SK-N-SH (cell line): ENCODE measurements at regions not wholly inside any gene's neighbourhood (a gene's known extent, or its start where the extent isn't known, plus 50 kb on each side); places are given as distances from the start of the nearest gene placed in this dataset.

Experiments used
- CTCF ChIA-PET: fragments of 300-600, 350-600 bp; formaldehyde crosslinking; extraction: SDS; loops from one replicate; lab custom pipeline; 2021; lab: Yijun Ruan, JAX
- POLR2A ChIA-PET: fragments of 350-600 bp; sonication (Branson Sonifier 250); formaldehyde crosslinking; extraction: SDS; loops from one replicate; lab custom pipeline; 2020; ENCODE audit warnings: antibody characterized with exemption, inconsistent platforms; lab: Yijun Ruan, JAX
- DNase-seq: peaks from one replicate; pipeline ENCODE4 v3.0.0; 2012
- H2AFZ ChIP-seq: fragments of 200-600 bp; sonication (generic); 2 replicates; pipeline ENCODE4 v1.8.1; 2016; ENCODE audit warnings: antibody characterized with exemption, mild to moderate bottlenecking, low read depth
- H3F3A ChIP-seq: fragments of 200-600 bp; sonication (generic); replicated peaks from 2 replicates; pipeline ENCODE3; 2016; ENCODE audit warnings: antibody characterized with exemption, mild to moderate bottlenecking; ENCODE audit not compliant: insufficient read depth
- H3K27ac ChIP-seq, 2 experiments: fragments of 200-500 bp in 1 of 2; fragments of 200-600 bp in 1 of 2; sonication (Bioruptor generic) in 1 of 2; sonication (generic), shearing (Covaris generic) in 1 of 2; 2 replicates each; pipeline versions ENCODE4 v1.5.1 to v1.6.1; 2014 to 2016; ENCODE audit warnings: low read depth in 2 of 2, inconsistent platforms in 1 of 2, low read length in 1 of 2, mild to moderate bottlenecking in 1 of 2, mixed read lengths in 1 of 2
- H3K27me3 ChIP-seq: fragments of 200-600 bp; sonication (generic), shearing (Covaris generic); 2 replicates; pipeline ENCODE4 v1.6.1; 2016; ENCODE audit warnings: mixed run types; ENCODE audit not compliant: insufficient read depth
- H3K36me3 ChIP-seq, 2 experiments: fragments of 200-500 bp in 1 of 2; fragments of 200-600 bp in 1 of 2; sonication (Bioruptor generic) in 1 of 2; sonication (generic) in 1 of 2; replicated peaks in 1 of 2; 2 replicates each; pipeline versions ENCODE3 to v1.5.1; 2014 to 2016; ENCODE audit warnings: low read length in 1 of 2, mild to moderate bottlenecking in 1 of 2; ENCODE audit not compliant: insufficient read depth in 2 of 2, control insufficient read depth in 1 of 2
- H3K4me1 ChIP-seq, 2 experiments: fragments of 200-500 bp in 1 of 2; fragments of 200-600 bp in 1 of 2; sonication (Bioruptor generic) in 1 of 2; sonication (generic), shearing (Covaris generic) in 1 of 2; 2 replicates each; pipeline versions ENCODE4 v1.5.1 to v1.6.1; 2014 to 2016; ENCODE audit warnings: low read depth in 1 of 2, low read length in 1 of 2, mixed run types in 1 of 2; ENCODE audit not compliant: insufficient read depth in 2 of 2, control insufficient read depth in 1 of 2
- H3K4me2 ChIP-seq: fragments of 200-600 bp; sonication (generic), shearing (Covaris generic); 2 replicates; pipeline ENCODE4 v1.6.1; 2017; ENCODE audit warnings: mixed run types
- H3K4me3 ChIP-seq, 2 experiments: fragments of 200-500 bp in 1 of 2; fragments of 200-600 bp in 1 of 2; sonication (Bioruptor generic) in 1 of 2; sonication (generic), shearing (Covaris generic) in 1 of 2; 2 replicates each; pipeline versions ENCODE4 v1.5.1 to v1.8.1; 2014 to 2016; ENCODE audit warnings: low read depth in 2 of 2, inconsistent platforms in 1 of 2, low read length in 1 of 2, mild to moderate bottlenecking in 1 of 2, mixed read lengths in 1 of 2, moderate library complexity in 1 of 2
- H3K79me2 ChIP-seq: fragments of 200-600 bp; sonication (generic); 2 replicates; pipeline ENCODE4 v1.8.1; 2017; ENCODE audit warnings: mild to moderate bottlenecking; ENCODE audit not compliant: insufficient read depth
- H3K9ac ChIP-seq: fragments of 200-600 bp; sonication (generic); 2 replicates; pipeline ENCODE4 v1.6.1; 2017; ENCODE audit warnings: mixed run types
- H3K9me2 ChIP-seq: fragments of 200-600 bp; sonication (generic); 2 replicates; pipeline ENCODE4 v1.6.1; 2017; ENCODE audit warnings: mixed run types
- H3K9me3 ChIP-seq: fragments of 200-600 bp; sonication (generic); 2 replicates; pipeline ENCODE4 v1.6.1; 2017; ENCODE audit warnings: mixed run types, mild to moderate bottlenecking, moderate library complexity
- H4K20me1 ChIP-seq: fragments of 200-600 bp; sonication (generic); 2 replicates; pipeline ENCODE4 v1.6.1; 2017; ENCODE audit warnings: mild to moderate bottlenecking, mixed run types; ENCODE audit not compliant: insufficient read depth
- CHD2 ChIP-seq: fragments of 150-350 bp; IDR thresholded peaks from 2 replicates; pipeline ENCODE4 v1.6.1; 2018; ENCODE audit warnings: low read length; ENCODE audit not compliant: partially characterized antibody
- ELF1 ChIP-seq: IDR thresholded peaks from 2 replicates; pipeline ENCODE4 v1.4.0; 2012
- EP300 ChIP-seq, 2 experiments: IDR thresholded peaks; 2 replicates each; pipeline versions ENCODE4 v1.4.0 to v1.6.1; 2012; ENCODE audit warnings: borderline replicate concordance in 1 of 2, low read depth in 1 of 2, low read length in 1 of 2
- EZH2phosphoT487 ChIP-seq: fragments of 200-600 bp; sonication (generic); IDR thresholded peaks from 2 replicates; pipeline ENCODE4 v1.6.1; 2017; ENCODE audit warnings: low read depth, mixed run types, mild to moderate bottlenecking, antibody characterized with exemption, moderate library complexity, borderline replicate concordance
- GABPA ChIP-seq: IDR thresholded peaks from 2 replicates; pipeline ENCODE4 v1.4.0; 2012; ENCODE audit warnings: low read depth, mild to moderate bottlenecking
- GATA2 ChIP-seq: sonication (generic); formaldehyde crosslinking; IDR thresholded peaks from 2 replicates; pipeline ENCODE4 v1.5.0; 2020; ENCODE audit warnings: mild to moderate bottlenecking, missing genetic modification reagents
- MEF2A ChIP-seq: IDR thresholded peaks from 2 replicates; pipeline ENCODE4 v1.4.0; 2012; ENCODE audit warnings: low read depth, borderline replicate concordance
- NFIC ChIP-seq: IDR thresholded peaks from 2 replicates; pipeline ENCODE4 v1.4.0; 2012; ENCODE audit warnings: borderline replicate concordance
- RCOR1 ChIP-seq: fragments of 150-350 bp; IDR thresholded peaks from 2 replicates; pipeline ENCODE4 v1.6.1; 2017; ENCODE audit warnings: antibody characterized with exemption, low read length
- RXRA ChIP-seq: IDR thresholded peaks from 2 replicates; pipeline ENCODE4 v1.4.0; 2012; ENCODE audit warnings: low read depth, mild to moderate bottlenecking, borderline replicate concordance
- SIN3A ChIP-seq: IDR thresholded peaks from 2 replicates; pipeline ENCODE4 v1.6.1; 2012; ENCODE audit warnings: low read depth, mild to moderate bottlenecking, low read length, moderate library complexity, borderline replicate concordance
- SMC3 ChIP-seq: IDR thresholded peaks from 2 replicates; pipeline ENCODE4 v1.6.1; 2012; ENCODE audit warnings: low read depth, low read length, improper control_type of control experiment
- TCF12 ChIP-seq: IDR thresholded peaks from 2 replicates; pipeline ENCODE4 v1.4.0; 2012
- TEAD4 ChIP-seq: IDR thresholded peaks from 2 replicates; pipeline ENCODE4 v1.4.0; 2012; ENCODE audit warnings: mild to moderate bottlenecking, borderline replicate concordance; ENCODE audit not compliant: insufficient read depth
- YY1 ChIP-seq: IDR thresholded peaks from 2 replicates; pipeline ENCODE4 v1.4.0; 2012; ENCODE audit warnings: low read depth, mild to moderate bottlenecking
- WGBS: methylation state at CpG from one replicate; pipeline ENCODE4 v1.1.6; 2017; ENCODE audit warnings: low lambda C conversion rate; 5-methylcytosine and 5-hydroxymethylcytosine counted together
- TF ChIP-seq, protein P1 (sequence below): IDR thresholded peaks from 2 replicates; pipeline ENCODE4 v1.6.1; 2012; ENCODE audit warnings: mild to moderate bottlenecking, low read depth, low read length, moderate library complexity
- TF ChIP-seq, protein P2 (sequence below): IDR thresholded peaks from 2 replicates; pipeline ENCODE4; 2012
- TF ChIP-seq, protein P3 (sequence below): fragments of 200-600 bp; sonication (generic); IDR thresholded peaks from 2 replicates; pipeline ENCODE4 v1.6.1; 2017; ENCODE audit warnings: antibody characterized with exemption, mild to moderate bottlenecking, moderate library complexity
- TF ChIP-seq, protein P4 (sequence below): fragments of 150-350 bp; IDR thresholded peaks from 2 replicates; pipeline ENCODE4 v1.6.1; 2016; ENCODE audit warnings: mild to moderate bottlenecking, low read depth, low read length
- TF ChIP-seq, protein P5 (sequence below): IDR thresholded peaks from 2 replicates; pipeline ENCODE4 v1.4.0; 2012; ENCODE audit warnings: low read depth, borderline replicate concordance

DNA sequence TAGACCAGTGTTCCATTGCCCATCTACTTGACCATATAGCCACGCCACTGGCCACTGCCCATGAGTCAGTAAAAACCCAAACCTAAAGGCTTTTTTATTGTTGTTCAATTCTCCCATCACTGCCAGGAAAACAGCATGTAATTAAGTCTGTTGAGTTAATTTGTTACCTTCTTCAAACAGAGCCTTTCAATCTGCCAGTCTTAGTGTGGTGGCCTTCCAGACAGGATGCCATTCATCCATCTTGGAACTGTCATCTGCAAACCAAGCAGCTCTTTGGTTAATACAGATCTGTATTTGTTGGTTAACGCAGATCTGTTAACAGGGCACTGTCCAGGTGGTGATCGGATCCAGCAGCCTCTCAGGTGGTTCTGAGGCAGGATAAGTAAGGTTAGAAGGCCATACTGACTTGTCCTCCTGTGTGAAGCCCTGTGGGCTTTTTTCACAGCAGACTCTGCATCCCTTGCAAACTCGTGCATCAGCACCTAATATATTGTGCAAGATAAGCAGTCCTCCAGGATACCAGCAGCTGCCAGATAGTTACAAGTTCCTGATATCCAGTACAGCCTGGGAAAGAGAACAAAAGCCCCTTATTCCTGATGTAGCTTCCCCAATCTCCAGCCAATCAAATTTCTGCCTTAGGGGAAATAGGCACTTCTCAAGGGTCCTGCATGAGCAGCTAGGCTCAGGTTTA, 59.1 kb upstream of the DHRS4 start:
- Histone ChIP-seq H3K4me2 (no peak overlapping the region), H3K79me2 (no peaks in the 10 kb centered on the region), H3K9me3 (no peaks in the 10 kb centered on the region), H3K4me1 (no peaks in the 10 kb centered on the region; a peak in 1 of 4 replicates), H3K9me2 (no peaks in the 10 kb centered on the region), H2AFZ (no peak overlapping the region), H3K27me3 (no peaks in the 10 kb centered on the region), H3K27ac (no peak overlapping the region), H3K9ac (no peak overlapping the region), H3K36me3 (no peaks in the 10 kb centered on the region), H3F3A (no peaks in the 10 kb centered on the region), H4K20me1 (no peaks in the 10 kb centered on the region), H3K4me3 (no peak overlapping the region)
- CTCF ChIA-PET = interaction anchor here (0.6 to 2.6 kb wide), 5 partner anchors 13 to 771 kb away, joined by 3 to 9 read pairs (median 4); no protein-coding TSS in a partner anchor
- DNase-seq = no peak
- 8% methylated on average over 4 of the region's 4 CpGs for WGBS
- POLR2A ChIA-PET = no interaction called here
- no peak for TF ChIP-seq NFIC
- TF ChIP-seq, protein P1, sequence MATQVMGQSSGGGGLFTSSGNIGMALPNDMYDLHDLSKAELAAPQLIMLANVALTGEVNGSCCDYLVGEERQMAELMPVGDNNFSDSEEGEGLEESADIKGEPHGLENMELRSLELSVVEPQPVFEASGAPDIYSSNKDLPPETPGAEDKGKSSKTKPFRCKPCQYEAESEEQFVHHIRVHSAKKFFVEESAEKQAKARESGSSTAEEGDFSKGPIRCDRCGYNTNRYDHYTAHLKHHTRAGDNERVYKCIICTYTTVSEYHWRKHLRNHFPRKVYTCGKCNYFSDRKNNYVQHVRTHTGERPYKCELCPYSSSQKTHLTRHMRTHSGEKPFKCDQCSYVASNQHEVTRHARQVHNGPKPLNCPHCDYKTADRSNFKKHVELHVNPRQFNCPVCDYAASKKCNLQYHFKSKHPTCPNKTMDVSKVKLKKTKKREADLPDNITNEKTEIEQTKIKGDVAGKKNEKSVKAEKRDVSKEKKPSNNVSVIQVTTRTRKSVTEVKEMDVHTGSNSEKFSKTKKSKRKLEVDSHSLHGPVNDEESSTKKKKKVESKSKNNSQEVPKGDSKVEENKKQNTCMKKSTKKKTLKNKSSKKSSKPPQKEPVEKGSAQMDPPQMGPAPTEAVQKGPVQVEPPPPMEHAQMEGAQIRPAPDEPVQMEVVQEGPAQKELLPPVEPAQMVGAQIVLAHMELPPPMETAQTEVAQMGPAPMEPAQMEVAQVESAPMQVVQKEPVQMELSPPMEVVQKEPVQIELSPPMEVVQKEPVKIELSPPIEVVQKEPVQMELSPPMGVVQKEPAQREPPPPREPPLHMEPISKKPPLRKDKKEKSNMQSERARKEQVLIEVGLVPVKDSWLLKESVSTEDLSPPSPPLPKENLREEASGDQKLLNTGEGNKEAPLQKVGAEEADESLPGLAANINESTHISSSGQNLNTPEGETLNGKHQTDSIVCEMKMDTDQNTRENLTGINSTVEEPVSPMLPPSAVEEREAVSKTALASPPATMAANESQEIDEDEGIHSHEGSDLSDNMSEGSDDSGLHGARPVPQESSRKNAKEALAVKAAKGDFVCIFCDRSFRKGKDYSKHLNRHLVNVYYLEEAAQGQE = no peak
- TF ChIP-seq, protein P2, sequence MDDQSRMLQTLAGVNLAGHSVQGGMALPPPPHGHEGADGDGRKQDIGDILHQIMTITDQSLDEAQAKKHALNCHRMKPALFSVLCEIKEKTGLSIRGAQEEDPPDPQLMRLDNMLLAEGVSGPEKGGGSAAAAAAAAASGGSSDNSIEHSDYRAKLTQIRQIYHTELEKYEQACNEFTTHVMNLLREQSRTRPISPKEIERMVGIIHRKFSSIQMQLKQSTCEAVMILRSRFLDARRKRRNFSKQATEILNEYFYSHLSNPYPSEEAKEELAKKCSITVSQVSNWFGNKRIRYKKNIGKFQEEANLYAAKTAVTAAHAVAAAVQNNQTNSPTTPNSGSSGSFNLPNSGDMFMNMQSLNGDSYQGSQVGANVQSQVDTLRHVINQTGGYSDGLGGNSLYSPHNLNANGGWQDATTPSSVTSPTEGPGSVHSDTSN = no peak
- TF ChIP-seq, protein P3, sequence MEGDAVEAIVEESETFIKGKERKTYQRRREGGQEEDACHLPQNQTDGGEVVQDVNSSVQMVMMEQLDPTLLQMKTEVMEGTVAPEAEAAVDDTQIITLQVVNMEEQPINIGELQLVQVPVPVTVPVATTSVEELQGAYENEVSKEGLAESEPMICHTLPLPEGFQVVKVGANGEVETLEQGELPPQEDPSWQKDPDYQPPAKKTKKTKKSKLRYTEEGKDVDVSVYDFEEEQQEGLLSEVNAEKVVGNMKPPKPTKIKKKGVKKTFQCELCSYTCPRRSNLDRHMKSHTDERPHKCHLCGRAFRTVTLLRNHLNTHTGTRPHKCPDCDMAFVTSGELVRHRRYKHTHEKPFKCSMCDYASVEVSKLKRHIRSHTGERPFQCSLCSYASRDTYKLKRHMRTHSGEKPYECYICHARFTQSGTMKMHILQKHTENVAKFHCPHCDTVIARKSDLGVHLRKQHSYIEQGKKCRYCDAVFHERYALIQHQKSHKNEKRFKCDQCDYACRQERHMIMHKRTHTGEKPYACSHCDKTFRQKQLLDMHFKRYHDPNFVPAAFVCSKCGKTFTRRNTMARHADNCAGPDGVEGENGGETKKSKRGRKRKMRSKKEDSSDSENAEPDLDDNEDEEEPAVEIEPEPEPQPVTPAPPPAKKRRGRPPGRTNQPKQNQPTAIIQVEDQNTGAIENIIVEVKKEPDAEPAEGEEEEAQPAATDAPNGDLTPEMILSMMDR = no peak
- TF ChIP-seq, protein P4, sequence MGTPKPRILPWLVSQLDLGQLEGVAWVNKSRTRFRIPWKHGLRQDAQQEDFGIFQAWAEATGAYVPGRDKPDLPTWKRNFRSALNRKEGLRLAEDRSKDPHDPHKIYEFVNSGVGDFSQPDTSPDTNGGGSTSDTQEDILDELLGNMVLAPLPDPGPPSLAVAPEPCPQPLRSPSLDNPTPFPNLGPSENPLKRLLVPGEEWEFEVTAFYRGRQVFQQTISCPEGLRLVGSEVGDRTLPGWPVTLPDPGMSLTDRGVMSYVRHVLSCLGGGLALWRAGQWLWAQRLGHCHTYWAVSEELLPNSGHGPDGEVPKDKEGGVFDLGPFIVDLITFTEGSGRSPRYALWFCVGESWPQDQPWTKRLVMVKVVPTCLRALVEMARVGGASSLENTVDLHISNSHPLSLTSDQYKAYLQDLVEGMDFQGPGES = no peak
- no peak for TF ChIP-seq ELF1
- TF ChIP-seq TCF12 = no peak
- no peak for TF ChIP-seq GATA2 (CRISPR knock-in tag)
- TF ChIP-seq SMC3 = no peak
- TF ChIP-seq RCOR1 = no peak
- TF ChIP-seq TEAD4 = no peak
- no peak for TF ChIP-seq EZH2phosphoT487
- no peak for TF ChIP-seq YY1
- TF ChIP-seq MEF2A = no peak
- TF ChIP-seq RXRA = no peak
- no peak for TF ChIP-seq SIN3A
- TF ChIP-seq CHD2 = no peak
- TF ChIP-seq, protein P5, sequence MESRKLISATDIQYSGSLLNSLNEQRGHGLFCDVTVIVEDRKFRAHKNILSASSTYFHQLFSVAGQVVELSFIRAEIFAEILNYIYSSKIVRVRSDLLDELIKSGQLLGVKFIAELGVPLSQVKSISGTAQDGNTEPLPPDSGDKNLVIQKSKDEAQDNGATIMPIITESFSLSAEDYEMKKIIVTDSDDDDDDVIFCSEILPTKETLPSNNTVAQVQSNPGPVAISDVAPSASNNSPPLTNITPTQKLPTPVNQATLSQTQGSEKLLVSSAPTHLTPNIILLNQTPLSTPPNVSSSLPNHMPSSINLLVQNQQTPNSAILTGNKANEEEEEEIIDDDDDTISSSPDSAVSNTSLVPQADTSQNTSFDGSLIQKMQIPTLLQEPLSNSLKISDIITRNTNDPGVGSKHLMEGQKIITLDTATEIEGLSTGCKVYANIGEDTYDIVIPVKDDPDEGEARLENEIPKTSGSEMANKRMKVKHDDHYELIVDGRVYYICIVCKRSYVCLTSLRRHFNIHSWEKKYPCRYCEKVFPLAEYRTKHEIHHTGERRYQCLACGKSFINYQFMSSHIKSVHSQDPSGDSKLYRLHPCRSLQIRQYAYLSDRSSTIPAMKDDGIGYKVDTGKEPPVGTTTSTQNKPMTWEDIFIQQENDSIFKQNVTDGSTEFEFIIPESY = no peak
- TF ChIP-seq GABPA = no peak
- TF ChIP-seq EP300 (IDR thresholded peaks at IDR 0.05; ENCODE audit: borderline replicate concordance in 1 of 2, low read depth in 1 of 2, low read length in 1 of 2) = no peak
